Body of pancreas (tissue), 4 donors: ENCODE measurements at regions not wholly inside any gene's neighbourhood (a gene's known extent, or its start where the extent isn't known, plus 50 kb on each side); places are given as distances from the start of the nearest gene placed in this dataset.

Experiments used
- POLR2A ChIP-seq, 3 donors: fragments of 450-650 bp; IDR thresholded peaks; one replicate each; pipeline ENCODE4 v1.6.1; 2016; ENCODE audit warnings: antibody characterized with exemption in 3 of 3, mild to moderate bottlenecking in 2 of 3
- TF ChIP-seq, protein P1 (sequence below), 7 experiments: fragments of 450-650 bp in 4 of 7; fragments of 200-600 bp in 3 of 7; sonication (generic) in 3 of 7; IDR thresholded peaks; one replicate each; pipeline ENCODE4 v1.5.1; 2016 to 2019; ENCODE audit warnings: antibody characterized with exemption in 7 of 7

DNA sequence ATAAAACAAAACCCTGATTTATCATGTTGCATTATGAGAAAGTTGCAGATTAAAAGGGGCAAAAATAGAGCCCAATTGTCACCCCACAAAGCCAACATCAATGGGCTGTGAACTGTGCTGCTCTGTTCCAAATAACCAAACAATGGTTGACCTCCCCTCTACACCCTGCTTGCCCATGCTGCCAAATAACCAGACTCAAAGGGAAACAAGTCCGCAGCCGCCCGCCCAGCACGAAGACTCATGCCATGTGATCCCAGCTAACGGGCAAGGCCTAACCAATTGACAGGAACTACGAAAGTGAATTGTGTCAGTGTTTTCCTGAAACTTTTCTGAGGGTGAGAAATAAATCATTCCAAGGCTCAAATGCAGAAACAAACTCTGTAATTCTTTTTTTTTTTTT, 97.9 kb upstream of the RIOK3 start:
- no peak for TF ChIP-seq POLR2A (IDR thresholded peaks at IDR 0.05)
- TF ChIP-seq, protein P1, sequence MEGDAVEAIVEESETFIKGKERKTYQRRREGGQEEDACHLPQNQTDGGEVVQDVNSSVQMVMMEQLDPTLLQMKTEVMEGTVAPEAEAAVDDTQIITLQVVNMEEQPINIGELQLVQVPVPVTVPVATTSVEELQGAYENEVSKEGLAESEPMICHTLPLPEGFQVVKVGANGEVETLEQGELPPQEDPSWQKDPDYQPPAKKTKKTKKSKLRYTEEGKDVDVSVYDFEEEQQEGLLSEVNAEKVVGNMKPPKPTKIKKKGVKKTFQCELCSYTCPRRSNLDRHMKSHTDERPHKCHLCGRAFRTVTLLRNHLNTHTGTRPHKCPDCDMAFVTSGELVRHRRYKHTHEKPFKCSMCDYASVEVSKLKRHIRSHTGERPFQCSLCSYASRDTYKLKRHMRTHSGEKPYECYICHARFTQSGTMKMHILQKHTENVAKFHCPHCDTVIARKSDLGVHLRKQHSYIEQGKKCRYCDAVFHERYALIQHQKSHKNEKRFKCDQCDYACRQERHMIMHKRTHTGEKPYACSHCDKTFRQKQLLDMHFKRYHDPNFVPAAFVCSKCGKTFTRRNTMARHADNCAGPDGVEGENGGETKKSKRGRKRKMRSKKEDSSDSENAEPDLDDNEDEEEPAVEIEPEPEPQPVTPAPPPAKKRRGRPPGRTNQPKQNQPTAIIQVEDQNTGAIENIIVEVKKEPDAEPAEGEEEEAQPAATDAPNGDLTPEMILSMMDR (IDR thresholded peaks at IDR 0.05): no peak
